Fibroblast of the aortic adventitia (primary cell): ENCODE measurements at regions not wholly inside any gene's neighbourhood (a gene's known extent, or its start where the extent isn't known, plus 50 kb on each side); places are given as distances from the start of the nearest gene placed in this dataset.

ENCODE experiments used
- DNase-seq: peaks from one replicate; pipeline ENCODE4 v3.0.0-alpha.2; 2010; ENCODE audit warnings: low read depth
- H3K4me3 ChIP-seq: 2 replicates; pipeline ENCODE4 v1.5.1; 2011; ENCODE audit warnings: low read depth, mild to moderate bottlenecking, control low read depth, low read length, moderate library complexity
- TF ChIP-seq, protein P1 (sequence below): IDR thresholded peaks from 2 replicates; pipeline ENCODE4 v1.5.1; 2011; ENCODE audit warnings: mild to moderate bottlenecking, low read length, control low read depth, inconsistent platforms; ENCODE audit not compliant: insufficient read depth

DNA sequence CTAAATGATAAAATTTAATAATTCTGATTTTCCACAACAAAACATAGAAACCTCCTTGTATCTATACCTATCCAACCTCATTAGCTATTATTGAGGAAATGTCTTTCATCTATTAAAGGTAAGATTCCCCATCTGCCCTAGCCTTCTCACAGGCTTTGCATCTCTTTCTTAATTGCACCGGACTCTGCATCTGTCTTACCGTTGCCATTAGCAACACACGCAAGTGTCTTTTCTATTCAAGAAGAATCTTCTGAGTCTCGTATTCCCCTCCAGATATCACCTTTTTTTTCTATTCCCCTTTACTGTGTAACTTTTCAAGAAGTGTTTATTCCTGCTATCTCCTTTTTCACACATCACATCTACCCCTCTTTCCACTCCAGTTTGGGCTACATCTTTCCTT is 500.0 kb downstream of the NOVA1 start:
- TF ChIP-seq, protein P1, sequence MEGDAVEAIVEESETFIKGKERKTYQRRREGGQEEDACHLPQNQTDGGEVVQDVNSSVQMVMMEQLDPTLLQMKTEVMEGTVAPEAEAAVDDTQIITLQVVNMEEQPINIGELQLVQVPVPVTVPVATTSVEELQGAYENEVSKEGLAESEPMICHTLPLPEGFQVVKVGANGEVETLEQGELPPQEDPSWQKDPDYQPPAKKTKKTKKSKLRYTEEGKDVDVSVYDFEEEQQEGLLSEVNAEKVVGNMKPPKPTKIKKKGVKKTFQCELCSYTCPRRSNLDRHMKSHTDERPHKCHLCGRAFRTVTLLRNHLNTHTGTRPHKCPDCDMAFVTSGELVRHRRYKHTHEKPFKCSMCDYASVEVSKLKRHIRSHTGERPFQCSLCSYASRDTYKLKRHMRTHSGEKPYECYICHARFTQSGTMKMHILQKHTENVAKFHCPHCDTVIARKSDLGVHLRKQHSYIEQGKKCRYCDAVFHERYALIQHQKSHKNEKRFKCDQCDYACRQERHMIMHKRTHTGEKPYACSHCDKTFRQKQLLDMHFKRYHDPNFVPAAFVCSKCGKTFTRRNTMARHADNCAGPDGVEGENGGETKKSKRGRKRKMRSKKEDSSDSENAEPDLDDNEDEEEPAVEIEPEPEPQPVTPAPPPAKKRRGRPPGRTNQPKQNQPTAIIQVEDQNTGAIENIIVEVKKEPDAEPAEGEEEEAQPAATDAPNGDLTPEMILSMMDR = no peak
- no peak overlapping the region for H3K4me3 ChIP-seq
- no peak for DNase-seq

DNA sequence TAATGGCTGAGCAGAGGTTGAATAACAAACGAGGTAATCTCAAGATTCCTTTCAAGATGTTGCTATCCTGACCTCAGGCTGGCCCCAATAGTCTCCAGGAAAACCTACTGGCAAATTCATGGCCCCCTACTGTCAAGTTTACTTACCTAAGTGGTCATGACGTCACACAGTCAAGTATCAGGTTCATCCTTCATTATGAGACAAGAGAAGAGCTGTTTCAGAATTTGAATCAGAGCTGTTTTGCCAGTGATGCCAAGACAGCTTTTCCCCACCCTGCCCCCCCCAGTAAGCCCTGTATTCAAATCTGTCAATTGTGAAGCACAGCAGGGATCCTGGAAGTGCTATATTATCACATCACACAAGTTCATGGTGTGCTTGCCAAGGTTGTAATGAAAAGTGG is 509.6 kb downstream of the NOVA1 start:
- TF ChIP-seq, protein P1 = no peak
- no peak overlapping the region for H3K4me3 ChIP-seq
- DNase-seq = no peak

DNA sequence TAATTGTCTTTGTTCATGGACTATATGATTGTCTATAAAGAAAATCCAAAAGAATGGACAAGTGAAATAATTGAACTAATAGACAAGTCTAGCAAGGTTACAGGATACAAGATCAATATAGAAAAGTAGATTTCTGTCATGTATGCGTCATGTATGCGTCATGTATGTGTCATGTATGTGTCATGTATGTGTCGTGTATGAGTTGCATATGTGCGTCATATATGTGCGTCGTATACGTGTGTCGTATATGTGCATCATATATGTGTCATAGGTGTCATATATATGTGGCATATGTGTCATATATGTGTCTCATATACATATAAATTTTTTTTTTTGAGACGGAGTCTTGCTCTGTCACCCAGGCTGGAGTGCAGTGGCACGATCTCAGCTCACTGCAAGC is 516.8 kb downstream of the NOVA1 start:
- TF ChIP-seq, protein P1 = no peak
- no peak overlapping the region for H3K4me3 ChIP-seq
- no peak for DNase-seq

DNA sequence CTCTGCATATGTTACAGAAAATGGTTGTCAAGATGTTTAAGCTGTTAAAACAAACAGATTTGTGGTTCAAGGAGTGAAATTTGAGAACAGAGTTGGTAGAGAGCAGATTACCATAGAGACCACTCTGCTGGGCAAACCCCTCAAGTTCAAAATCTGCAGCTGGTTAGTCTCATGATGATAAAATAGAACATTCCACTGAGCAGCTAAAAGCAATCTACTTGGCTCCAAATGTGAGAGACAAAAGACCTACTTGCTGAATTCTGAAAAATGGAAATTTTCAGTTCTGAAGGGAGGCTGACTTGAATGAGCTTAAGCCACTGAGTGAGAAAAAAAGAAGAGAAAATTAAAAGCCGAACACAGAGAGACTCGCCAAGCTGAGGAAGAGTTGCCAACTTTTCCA is 519.3 kb downstream of the NOVA1 start:
- DNase-seq = no peak
- TF ChIP-seq, protein P1 = no peak
- no peak overlapping the region for H3K4me3 ChIP-seq

DNA sequence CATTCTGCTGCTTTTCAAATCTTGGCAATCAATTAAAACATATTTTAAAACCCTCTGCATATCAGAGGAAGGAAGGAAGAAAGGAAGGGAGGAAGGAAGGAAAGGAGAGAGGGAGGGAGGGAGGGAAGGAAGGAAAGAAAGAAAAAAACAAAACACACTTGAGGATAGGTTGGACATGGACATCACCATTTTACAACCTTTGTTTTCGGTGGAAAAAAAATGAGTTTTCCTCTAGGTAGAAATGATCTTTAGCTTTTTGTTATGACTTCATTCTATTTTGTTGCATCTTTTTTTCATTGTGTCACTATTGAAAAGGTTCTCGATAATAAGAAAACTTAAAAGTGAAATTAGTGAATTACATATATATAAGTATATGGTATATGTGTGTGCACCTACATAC is 522.9 kb downstream of the NOVA1 start:
- no peak for DNase-seq
- no peak overlapping the region for H3K4me3 ChIP-seq
- TF ChIP-seq, protein P1 = no peak

DNA sequence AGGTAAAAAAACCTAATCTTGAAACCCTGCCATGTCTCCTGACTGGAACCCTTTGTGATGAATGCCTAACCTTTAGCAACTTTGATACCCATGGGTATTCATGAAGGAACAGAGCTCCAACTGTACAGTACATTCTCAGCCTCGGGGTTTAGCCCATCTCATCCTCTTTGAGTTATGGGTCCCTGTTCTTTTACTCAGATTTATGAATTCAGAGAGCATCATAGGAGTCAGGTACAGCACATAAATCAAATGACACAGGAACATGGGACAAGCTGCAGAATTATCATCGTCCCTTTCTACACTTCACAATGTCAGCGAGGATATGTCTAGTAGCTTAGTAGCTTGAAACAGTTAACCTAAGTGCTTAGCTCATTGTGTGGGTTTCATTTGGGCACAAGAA is 527.4 kb downstream of the NOVA1 start:
- no peak for DNase-seq
- no peak overlapping the region for H3K4me3 ChIP-seq
- TF ChIP-seq, protein P1 = no peak

DNA sequence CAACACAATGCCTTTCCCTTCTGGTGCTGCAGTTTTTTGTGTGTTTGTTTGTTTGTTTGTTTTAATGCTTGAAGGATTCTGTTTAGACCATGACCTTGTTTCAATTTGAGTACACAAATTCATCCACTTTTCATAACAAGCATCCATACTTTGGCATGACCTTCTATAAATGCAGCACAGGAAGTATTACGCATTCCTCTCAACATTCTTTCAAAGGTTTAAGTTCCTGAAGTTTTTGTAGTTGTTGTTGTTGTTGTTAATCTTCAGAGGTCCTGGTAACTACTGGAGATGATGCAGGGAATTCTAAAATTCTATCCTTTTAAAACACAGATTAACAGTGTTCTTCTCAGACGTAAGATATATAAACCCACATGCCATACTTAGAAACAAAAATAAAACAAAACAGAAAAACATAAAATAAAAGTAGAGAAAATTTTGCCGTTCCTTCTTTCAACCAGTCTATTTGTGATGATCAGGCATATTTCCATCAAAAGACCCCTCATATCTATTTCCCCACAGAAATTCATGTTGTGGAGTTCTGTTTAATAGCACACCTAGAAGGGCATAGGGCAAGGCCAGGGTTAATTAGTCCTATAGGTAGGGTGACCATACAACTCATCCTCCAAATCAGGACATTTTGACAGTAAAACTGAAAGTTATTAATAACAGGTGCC is 529.9 kb downstream of the NOVA1 start:
- DNase-seq = no peak
- H3K4me3 ChIP-seq = no peak overlapping the region
- TF ChIP-seq, protein P1 = no peak
